GM18951 (cell line): ENCODE measurements at regions not wholly inside any gene's neighbourhood (a gene's known extent, or its start where the extent isn't known, plus 50 kb on each side); places are given as distances from the start of the nearest gene placed in this dataset.

Source experiments
- POLR2A ChIP-seq: IDR thresholded peaks from 4 replicates; pipeline ENCODE4 v1.6.1; 2011; ENCODE audit warnings: mild to moderate bottlenecking; ENCODE audit not compliant: insufficient read length, insufficient read depth; ENCODE audit errors: extremely low read depth
- in situ Hi-C: fragments of 300-500 bp; cut with MboI; formaldehyde crosslinking; loops from one replicate; pipeline ENCODE4 v1.12.0; 2022; ENCODE audit warnings: low sequenced_read_pairs, mixed read lengths, inconsistent platforms; ENCODE audit not compliant: unreplicated experiment

DNA sequence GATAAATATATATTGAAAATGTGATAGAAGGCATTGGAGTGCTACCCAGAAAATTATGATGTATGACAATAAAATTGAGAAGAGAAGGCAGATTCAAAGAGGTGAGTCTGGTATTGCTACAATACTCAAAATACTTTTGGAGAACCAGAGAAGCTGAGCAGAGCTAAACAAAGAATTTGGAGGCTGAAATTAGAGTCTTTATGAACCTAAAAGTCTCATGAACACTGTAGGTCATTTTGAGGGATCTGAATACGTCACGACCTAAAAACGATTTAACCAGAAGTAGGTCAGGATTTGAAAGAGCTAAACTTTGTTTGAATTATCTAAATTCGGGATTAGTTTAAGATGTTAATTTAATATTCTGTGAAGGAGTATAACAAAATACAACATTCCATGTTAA lies 182.4 kb upstream of the CDH9 start:
- no peak for TF ChIP-seq POLR2A
- in situ Hi-C loops = no loop called here

DNA sequence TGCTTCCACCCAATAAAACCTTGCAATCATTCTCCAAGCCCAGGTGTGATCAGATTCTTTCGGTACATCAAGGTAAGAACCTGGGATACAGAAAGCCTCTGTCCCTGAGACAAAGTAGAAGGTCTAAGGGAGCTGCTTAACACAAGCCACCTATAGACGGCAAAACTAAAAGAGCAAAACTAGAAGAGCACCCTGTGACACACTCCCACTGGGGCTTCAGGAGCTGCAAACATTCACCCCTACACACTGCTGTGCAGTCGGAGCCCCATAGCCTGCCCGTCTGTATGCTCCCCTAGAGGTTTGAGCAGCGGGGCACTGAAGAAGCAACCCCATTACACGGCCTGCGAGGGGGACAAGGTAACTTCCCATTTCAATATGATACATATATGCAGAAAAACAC lies 179.6 kb upstream of the CDH9 start:
- in situ Hi-C loops = no loop called here

DNA sequence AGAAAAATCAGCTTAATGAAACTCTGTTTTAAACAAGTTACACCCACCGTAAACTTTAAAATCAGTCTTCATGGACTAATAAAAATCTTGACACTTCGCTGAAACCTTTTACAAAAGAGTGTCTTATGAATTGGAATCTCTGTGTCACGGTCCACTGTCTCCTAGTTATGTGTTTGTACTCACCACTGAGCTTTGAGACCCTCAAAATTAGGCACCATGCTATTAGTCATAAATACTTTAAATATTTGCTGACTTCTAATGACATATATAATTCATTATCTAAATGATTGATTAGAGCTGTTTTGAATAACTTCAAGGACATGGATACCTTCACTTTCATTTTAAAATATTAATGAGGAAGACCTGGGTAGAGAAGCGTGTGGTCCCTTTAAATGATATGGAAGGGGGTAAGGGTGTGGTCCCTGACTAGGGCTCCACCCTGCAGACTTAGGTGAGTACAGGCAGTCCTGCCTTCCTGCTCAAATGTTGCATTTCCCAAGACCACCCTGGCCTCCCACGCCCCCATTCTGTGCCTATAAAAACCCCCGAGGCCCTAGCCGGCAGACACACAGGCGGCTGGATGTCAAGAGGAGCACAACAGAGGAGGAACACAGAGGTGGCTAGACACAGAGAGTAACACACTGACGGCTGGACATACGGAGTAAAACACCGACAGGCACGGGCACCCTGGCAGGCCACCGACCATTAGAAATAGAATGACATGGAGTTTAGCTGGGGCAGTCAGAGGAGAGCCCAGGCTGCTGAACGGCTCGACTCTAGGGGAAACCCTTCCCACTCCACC lies 179.0 kb upstream of the CDH9 start:
- in situ Hi-C loops = no loop called here
- TF ChIP-seq POLR2A = no peak

More for the DNA sequence above, 179.6 kb upstream of the CDH9 start:
- TF ChIP-seq POLR2A = no peak

DNA sequence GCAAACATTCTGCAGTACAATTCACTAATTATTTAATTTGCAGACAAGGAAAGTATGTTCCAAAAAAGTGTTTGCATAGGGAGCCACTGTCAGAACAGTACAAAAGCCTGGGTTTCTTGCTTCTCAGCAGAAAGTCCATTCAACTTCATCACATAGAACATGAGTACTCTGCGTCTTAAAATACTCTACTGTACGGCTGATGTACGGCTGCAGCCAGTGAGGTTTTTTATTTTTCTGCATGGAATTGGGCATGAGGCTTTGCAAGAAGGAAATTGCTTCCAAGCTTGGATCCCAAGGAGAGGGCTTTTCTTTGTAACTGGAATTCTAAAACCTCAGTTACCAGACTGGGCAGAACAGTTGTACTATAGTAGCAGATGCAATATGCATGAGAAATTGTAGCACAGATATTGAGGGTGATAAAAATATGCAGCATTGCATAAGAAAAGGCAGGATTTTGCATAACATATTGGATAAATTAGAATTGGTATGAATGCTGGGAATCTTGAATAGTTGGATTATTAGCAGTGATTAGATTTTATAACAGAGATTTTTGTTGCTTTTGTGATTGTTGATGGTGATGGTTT lies 178.1 kb upstream of the CDH9 start:
- in situ Hi-C loops = no loop called here
- no peak for TF ChIP-seq POLR2A

DNA sequence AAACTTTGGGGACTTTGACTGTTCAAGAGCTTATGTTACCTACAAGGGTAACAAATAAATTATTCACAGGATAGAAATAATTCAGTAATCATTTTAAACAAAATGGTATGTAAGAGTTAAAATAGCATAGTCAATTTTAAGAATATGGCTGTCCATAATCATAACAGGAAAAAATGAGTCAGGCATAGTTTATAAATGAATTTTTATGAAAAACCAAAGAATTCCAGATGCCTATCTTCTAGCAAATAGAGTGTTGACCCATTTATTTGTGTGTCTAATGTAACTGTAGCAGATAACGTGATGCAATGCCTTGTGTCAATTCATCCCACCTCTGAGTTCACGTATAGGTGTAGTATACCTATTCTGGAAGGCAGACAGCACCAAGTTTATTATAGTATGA lies 169.7 kb upstream of the CDH9 start:
- no peak for TF ChIP-seq POLR2A
- in situ Hi-C loops = no loop called here

DNA sequence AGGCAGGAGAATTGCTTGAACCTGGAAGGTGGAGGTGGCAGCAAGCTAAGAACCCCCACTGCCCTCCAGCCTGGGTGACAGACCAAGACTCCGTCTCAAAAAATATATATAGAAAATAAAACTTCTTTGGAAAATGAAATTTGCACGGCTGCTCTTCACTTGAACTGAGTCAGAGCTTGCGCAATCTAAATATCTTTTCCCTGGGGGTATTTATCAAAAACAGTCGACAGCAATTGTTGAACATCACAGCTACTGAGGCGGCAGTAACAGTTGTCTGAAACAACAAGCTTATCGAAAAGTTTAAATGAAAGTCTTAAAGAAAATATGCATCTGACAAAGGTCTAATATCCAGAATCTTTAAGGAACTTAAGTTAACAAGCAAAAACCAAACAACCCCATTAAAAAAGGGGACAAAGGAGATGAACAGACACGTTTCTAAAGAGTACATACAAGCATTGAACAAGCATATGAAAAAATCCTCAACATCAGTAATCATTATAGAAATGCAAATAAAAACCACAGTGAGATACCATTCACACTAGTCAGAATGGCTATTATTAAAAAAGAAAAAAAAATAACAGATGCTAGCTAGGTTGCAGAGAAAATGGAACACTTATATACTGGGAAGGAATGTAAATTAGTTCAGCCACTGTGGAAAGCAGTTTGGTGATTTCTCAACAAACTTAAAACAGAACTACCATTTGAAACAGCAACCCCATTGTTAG lies 153.6 kb upstream of the CDH9 start:
- no peak for TF ChIP-seq POLR2A
- in situ Hi-C loops = no loop called here

DNA sequence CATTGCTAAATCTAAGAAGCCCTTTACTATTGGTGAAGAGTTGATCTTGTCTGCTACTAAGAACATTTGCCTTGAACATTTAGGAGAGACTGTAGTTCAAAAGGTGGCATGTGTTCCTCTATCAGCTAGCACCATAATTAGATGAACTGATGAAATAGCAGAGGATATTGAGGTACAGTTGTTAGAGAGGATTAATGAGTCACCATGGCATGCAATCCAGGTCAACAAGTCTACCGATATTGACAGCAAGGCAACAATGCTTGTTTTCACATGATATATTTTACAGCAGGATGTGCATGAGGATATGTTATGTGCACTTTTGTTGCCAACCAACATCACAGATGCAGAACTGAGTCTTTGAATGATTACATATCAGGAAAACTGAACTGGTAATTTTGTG lies 134.3 kb upstream of the CDH9 start:
- in situ Hi-C loops = no loop called here
- TF ChIP-seq POLR2A = no peak

DNA sequence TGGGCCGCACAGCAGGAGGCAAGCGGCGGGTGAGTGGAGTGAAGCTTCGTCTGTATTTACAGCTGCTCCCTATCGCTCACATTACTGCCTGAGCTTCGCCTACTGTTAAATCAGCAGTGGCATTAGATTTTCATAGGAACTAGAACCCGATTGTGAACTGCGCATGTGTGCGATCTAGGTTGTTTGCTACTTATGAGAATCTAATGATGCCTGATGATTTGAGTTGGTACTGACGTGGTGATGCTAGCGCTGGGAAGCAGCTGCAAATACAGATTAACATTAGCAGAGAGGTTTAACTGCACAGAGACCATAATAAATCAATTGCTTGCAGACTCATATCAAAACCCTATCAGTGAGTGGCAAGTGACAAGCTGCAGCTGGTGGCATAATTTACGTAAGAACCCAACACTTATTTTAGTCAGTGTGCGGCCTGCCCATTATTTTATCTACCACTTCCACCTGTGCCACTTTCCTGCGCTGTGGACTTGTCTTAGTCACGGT lies 133.4 kb upstream of the CDH9 start:
- TF ChIP-seq POLR2A = no peak
- in situ Hi-C loops = no loop called here

DNA sequence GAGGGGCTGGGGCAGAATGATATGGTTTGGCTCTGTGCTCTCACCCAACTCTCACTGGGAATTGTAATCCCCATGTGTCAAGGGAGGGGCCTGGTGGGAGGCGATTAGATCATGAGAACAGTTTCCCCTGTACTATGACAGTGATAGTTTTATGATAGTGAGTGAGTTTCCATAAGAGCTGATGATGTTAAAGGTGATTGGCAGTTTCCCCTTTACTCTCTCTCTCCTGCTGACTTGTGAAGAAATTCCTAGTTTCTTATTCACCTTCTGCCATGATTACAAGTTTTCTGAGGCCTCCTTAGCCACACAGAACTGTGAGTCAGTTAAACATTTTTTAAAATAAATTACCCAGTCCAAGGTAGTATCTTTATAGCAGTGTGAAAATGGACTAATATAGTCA lies 120.4 kb upstream of the CDH9 start:
- in situ Hi-C loops = no loop called here
- no peak for TF ChIP-seq POLR2A

DNA sequence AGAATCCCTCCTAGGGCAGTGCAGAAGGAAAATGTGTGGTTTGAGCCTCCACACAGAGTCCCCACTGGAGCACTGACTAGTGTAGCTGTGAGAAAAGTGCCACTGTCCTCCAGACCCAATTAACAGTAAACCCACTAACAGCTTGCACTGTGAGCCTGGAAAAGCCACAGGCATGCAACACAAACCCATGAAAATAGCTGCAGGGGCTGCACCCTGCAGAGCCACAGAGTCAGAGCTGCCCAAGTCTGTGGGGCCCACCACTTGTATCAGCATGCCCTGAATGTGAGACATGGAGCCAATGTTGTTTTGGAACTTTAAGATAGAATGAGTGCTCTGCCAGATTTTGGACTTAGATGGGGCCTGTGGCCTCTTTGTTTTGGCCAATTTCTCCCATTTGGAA lies 119.8 kb upstream of the CDH9 start:
- in situ Hi-C loops = no loop called here
- TF ChIP-seq POLR2A = no peak

DNA sequence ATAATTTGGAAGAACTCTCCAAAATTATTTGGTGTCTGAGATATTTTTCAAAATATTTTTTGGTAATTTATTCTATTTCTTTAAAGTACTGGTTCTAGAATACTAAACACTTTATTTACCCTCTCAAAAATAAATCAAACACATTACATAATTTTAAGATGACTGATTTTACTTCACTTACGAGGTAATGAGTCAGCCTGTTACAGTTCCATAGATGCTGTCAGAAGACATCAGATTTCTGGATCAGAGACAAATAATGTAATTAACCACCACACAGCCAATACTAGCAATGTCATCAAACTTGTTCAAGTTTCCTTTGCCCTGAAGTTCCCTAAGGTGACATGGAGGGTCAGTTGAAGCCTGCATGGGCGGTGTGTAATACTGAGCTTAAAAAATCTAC lies 106.1 kb upstream of the CDH9 start:
- TF ChIP-seq POLR2A = no peak
- in situ Hi-C loops = no loop called here

DNA sequence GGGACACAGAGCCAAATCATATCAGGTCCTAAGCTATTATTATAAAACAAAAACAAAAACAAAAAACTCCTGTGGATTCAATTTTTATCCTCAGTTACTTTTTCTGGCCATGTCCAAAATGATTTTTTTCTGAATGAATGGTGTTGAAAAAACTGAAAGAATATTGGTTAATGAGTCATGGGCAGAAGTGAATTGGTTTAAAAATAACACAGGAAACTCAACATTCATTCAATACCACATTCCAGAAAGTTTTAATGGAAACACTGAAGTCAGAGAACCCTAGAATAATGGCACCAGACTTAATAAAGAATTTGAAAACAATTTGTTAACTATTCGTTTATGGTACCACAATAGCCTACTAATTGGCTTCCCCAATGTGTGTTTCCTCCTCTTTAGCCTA lies 102.4 kb upstream of the CDH9 start:
- no peak for TF ChIP-seq POLR2A
- in situ Hi-C loops = no loop called here

DNA sequence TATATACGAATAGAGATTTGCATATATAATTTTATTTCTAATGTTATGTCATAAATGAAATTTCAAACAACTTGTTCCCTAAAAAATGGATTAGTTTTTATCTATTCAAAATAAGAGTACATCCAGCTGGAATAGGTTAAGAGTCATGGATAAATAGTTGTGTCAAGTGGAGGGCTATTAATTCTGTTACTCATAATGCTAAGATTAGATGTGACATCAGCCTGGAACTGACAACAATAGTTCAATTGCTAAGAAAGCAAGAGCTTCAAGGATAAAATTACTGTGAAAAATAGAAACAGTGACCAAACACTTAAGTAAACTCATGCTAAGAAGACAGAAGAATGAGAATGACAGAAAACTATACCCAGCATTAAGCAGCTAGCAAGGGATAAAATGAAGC lies 92.2 kb upstream of the CDH9 start:
- no peak for TF ChIP-seq POLR2A
- in situ Hi-C loops = no loop called here

DNA sequence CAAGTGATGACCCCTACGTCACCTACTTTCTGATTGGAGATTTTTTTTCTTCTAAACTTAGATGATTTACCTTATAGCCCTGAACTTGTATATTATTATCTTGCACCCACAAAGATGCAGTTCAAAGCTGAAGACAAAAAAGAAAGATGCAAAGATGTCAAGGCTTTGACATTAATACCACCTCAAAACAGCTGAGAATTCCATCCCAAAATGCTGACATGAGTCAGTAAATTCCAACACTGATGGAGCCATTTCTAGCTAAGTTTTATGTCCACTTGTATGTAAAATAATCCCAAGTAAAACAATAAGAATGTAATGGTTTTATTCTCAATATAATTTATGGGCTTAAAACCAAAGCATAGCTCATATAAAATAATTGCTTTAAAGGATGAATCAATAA lies 91.5 kb upstream of the CDH9 start:
- in situ Hi-C loops = no loop called here
- TF ChIP-seq POLR2A = no peak

DNA sequence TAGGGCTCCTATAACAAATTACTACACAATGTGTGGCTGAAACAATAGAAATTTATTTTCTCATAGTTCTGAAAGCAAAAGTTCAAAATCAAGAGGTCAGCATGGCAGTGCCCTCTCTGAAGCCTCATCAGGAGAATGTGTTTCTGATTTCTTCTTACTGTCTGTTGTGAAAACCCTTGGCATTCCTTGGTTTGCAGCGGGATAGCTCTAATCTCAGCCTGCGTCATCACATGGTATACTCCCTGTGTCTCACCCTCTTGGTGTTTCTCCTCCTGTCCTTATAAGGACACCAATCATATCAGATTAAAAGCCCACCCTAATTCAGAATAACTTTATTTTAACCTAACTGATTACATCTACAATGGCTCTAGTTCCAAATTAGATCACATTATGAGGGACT lies 87.5 kb upstream of the CDH9 start:
- TF ChIP-seq POLR2A = no peak
- in situ Hi-C loops = no loop called here
